GM19035 (cell line): ENCODE measurements at regions not wholly inside any gene's neighbourhood (a gene's known extent, or its start where the extent isn't known, plus 50 kb on each side); places are given as distances from the start of the nearest gene placed in this dataset.

Source experiments
- ATAC-seq: cut with Tn5 transposase; IDR thresholded peaks from one replicate; pipeline ENCODE4 v1.9.1; 2021; ENCODE audit not compliant: unreplicated experiment

- no peak for ATAC-seq
These were observed 1108.1 kb downstream of the BRINP3 start for GRCh38 chr1:189369612-189370011.

- no peak for ATAC-seq
These were observed 1102.8 kb downstream of the BRINP3 start for GRCh38 chr1:189374816-189375215.

DNA sequence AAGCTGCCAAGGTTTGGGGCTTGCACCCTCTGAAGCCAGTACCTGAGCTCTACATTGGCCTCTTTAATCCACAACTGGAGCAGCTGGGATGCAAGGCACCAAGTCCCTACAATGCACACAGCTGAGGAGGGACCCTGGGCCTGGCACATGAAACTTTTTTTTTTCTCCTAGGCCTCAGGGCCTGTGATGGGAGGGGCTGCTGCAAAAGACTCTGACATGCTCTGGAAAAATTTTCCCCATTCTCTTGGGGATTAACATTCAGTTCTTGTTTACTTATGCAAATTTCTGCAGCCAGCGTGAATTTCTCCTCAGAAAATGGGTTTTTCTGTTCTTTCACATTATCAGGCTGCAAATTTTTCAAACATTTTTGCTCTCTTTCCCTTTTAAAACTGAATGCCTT is 1072.2 kb downstream of the BRINP3 start:
- ATAC-seq, result no peak

DNA sequence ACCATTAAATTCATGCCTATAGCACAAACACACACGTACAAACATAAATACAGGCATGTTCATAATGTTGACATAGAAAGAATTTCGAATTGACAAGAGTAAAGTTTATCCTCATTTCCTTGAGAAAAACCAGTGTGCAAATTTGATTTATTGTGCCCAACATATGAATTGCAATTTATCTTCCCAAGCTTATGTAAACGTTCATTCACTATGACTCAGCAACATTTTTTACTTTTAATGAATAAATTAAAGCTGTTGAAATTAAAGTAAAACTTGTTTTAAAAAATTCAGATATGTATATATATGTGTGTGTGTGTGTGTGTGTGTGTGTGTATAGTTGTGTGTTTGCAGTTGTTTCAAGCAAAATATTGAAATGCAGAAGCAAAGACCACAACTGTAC is 1067.9 kb downstream of the BRINP3 start:
- no peak for ATAC-seq

GRCh38 chr1:189424746-189425331 is 1052.8 kb downstream of the BRINP3 start:
- no peak for ATAC-seq

- ATAC-seq, result no peak
These were observed 1048.1 kb downstream of the BRINP3 start for GRCh38 chr1:189429610-189430009.

DNA sequence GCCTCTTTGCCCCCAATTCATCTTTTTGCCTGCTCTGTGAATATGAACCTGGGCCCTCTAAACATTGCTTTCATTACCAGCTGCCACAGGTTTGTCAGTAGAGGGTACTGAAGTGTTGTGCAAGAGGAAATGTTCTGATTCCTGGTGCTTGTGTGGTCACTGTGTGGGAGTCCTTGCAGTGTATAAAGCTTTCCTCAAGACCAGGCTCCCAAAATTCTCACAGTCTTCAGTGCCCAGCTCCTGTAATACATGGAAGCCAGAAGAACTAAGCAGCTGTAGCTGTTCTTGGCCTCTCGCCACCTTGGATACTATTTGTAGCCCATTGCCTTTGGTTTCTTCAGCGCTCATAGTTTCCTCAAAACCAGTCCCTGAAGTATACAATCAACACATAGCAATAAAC is 1046.2 kb downstream of the BRINP3 start:
- no peak for ATAC-seq

DNA sequence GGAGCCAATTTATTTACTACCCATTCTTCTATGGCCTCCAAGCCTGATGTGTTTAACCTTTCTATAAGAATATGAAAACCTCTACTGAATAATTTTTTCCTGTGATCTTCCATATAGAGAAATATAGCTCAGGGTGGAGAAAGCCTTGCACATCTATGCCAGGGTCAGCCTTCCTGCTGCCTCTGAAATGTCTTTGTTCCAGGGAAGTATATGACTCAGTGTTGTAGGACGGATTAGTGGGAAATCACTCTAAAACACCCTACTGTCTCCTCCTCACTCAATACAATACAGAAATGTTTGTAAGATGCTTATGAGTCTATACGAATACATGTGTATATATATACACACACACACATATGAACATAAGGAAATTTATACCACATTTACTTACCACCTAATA is 1044.9 kb downstream of the BRINP3 start:
- no peak for ATAC-seq

DNA sequence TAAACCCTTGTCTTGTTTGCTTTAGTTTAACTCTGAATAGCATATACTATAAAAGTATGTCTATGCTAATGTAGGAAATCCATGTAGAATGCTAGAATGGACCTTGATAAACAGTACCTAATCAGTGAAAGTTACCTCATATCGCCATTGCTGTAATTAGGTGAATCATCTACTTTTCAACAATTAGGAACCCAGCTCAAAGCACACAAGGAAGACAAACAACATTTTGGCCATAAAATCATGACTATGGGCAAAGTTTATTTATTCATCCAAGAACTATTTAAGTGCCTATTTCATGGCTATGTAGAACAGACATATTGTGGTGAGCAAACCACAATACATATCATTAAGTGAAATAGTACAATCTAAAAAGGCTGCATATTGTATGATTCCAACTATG is 1043.2 kb downstream of the BRINP3 start:
- no peak for ATAC-seq

DNA sequence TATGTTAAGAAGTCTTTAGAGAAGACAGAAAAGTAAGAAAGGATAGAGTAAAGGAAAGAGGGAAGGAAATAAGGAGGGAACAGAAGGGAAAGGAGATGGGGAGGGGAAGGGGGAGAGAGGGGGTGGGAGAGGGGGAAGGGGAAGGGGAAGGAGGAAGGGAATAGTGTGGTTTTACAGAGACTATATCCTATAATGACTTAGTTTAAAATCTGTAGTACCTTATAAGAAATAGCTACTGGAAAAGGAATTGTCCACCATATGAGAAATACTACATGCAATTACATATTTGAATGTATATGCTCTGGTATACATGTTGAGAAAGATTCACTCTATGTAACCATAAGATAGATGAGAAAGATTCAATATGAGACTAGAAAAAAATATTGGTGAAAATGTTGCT is 1042.3 kb downstream of the BRINP3 start:
- no peak for ATAC-seq

DNA sequence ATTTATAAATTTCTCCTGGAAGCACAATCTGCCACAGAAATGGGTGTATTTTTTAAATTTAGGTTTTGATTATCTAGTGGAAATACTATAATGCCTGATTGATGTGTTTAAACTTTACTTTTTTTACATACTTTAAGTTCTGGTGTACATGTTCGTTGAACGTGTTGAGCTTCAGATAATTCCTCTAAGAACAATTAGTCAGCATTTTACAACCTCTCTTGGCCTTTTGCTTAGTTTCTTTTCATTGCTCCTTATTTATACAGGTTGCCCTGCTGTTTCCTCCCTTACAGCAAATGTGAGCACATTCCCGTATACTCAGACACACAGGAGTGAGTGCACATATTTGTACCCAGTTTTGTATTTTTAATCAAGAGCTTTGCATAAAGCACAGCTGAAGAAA is 1038.9 kb downstream of the BRINP3 start:
- no peak for ATAC-seq

DNA sequence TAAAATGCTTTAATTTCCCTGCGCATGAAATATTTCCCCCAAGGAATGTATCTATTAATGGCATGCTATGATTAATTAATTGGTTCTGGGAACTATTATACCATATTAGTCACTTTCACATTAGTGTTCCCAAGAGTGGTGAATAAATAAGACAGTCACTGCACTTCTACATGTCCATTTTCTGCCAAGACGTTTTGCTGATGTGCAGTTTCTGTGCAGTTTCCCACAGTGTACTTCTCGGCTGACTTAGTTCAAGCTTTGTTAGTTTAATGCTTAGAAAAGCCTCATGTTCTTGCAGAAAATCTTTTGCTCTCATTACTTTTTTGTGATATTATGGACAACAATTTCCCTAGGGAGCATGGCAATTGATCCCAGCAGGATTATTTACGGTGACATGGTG is 1014.5 kb downstream of the BRINP3 start:
- no peak for ATAC-seq

GRCh38 chr1:189496768-189497167 is 980.9 kb downstream of the BRINP3 start:
- no peak for ATAC-seq

DNA sequence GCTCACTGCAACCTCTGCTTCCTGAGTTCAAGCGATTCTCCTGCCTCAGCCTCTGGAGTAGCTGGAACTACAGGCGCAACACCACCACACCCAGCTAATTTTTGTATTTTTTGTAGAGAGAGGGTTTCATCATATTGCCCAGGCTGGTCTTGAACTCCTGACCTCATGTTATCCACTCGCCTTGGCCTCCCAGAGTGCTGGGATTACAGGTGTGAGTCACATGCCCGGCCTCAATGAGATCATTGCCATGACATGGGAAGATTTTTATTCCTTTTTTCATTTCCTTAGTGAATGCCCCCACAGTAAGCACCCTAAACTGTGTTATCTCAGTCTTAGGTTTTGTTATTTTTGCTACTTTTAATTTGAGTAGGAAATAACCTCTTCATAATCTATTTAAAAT is 977.9 kb downstream of the BRINP3 start:
- ATAC-seq, result no peak

- ATAC-seq, result no peak
These were observed 976.9 kb downstream of the BRINP3 start for GRCh38 chr1:189500778-189501177.

- no peak for ATAC-seq
These were observed 966.8 kb downstream of the BRINP3 start for GRCh38 chr1:189510827-189511226.

GRCh38 chr1:189513091-189513490 is 964.6 kb downstream of the BRINP3 start:
- no peak for ATAC-seq

DNA sequence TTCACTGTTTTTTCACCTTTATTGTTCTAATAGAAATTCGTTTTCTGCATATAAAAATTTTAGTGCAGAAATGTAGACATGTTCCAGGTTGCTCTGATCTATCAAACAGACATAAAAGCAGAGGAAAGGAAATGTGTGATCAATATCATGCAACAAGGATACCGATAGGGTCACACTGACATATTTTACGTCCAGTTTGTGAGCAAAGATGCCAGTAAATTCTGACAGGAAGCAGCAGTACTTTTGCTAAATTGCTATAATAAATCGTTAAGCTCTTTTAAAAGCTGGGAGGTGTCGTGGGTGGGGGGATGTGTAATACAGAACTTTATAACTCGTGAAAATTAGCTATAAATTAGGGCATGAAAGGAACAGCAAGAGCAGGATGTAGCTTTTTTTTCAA is 955.2 kb downstream of the BRINP3 start:
- ATAC-seq, result no peak

- no peak for ATAC-seq
These were observed 953.2 kb downstream of the BRINP3 start for GRCh38 chr1:189524501-189524900.

- no peak for ATAC-seq
These were observed 947.5 kb downstream of the BRINP3 start for GRCh38 chr1:189530162-189530561.

- ATAC-seq, result no peak
These were observed 939.4 kb downstream of the BRINP3 start for GRCh38 chr1:189538271-189538670.

GRCh38 chr1:189550498-189550897 is 927.2 kb downstream of the BRINP3 start:
- no peak for ATAC-seq

- ATAC-seq, result no peak
These were observed 913.9 kb downstream of the BRINP3 start for GRCh38 chr1:189563784-189564183.

DNA sequence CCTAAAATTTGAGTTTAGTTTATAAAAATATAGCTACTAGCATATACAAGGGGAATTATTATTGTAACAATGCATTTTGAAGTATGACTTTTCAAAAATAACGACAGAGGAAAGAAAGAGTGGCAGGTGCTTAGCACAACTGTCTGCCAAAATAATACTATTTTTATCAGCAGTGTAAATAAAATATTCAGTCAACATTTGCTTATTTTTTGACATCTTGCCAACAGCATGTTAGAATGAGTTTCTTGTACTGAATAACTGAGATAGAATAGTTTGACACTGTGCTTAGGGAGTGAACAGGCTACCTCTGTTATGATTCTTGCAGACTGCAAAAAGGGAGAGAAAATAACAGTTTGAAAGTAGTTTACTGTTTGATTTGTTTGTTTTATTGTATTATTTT is 909.8 kb downstream of the BRINP3 start:
- no peak for ATAC-seq
